Activated naive CD8-positive, alpha-beta T cell (primary cell): ENCODE measurements at regions not wholly inside any gene's neighbourhood (a gene's known extent, or its start where the extent isn't known, plus 50 kb on each side); places are given as distances from the start of the nearest gene placed in this dataset.

Experiments
- H3K27ac Mint-ChIP-seq: one replicate; pipeline ENCODE4 v1.8.0; 2021; ENCODE audit warnings: mixed read lengths
- H3K27me3 Mint-ChIP-seq: one replicate; pipeline ENCODE4 v1.8.0; 2021; ENCODE audit warnings: mixed read lengths
- H3K36me3 Mint-ChIP-seq: one replicate; pipeline ENCODE4 v1.8.0; 2021; ENCODE audit warnings: mixed read lengths
- H3K4me1 Mint-ChIP-seq: one replicate; pipeline ENCODE4 v1.8.0; 2021; ENCODE audit warnings: low read depth, mixed read lengths
- H3K4me3 Mint-ChIP-seq: one replicate; pipeline ENCODE4 v1.8.0; 2021; ENCODE audit warnings: mild to moderate bottlenecking, mixed read lengths
- H3K9me3 Mint-ChIP-seq: one replicate; pipeline ENCODE4 v1.8.0; 2021; ENCODE audit warnings: low read depth, mixed read lengths

DNA sequence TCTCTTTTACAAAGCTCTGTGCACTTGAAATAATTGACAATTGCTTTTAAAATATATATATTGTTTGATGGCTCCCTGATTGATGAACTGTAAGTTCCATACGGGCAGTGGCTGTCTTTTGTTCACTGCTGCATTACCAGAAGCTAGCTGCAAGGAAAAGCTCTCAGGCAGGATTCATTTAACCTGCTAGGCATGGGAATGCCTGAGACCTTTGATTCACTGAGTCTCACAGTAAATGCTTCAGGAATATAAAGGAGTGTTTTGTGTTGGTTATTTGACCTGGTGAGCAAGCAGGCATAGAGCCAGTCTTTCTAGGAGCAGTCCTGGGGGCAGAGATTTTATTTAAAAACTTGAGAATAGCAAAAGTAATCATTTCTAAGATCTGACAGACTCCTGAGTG is 193.2 kb upstream of the ITGA4 start:
- H3K4me3 Mint-ChIP-seq = no peak overlapping the region
- peaks cover 49% of the 10 kb centered on the region for H3K4me1 Mint-ChIP-seq

DNA sequence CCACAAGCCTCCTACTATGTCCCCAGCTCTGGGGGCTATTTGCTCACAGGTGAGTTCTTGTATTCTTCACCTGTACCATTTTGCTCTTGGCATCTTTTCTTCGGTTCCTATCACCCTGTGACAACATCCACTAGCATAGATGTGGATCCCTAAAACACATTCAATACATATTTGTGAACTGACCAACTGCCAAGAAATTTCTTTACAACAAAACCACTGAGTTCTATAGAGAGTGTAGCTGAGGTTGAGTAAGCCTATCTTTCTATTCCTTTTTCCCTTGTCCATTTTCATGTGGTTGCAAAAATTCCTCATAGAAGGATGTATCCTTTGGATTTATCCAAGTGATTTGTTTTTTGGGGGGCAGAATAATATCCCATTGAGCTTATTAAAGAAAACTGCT is 192.7 kb upstream of the ITGA4 start:
- Mint-ChIP-seq H3K27ac (no peak overlapping the region), H3K4me1 (peaks cover 48% of the 10 kb centered on the region), H3K4me3 (no peak overlapping the region), H3K36me3 (peaks cover 20% of the 10 kb centered on the region), H3K9me3 (no peaks in the 10 kb centered on the region), H3K27me3 (no peaks in the 10 kb centered on the region)

More for the DNA sequence above, 193.2 kb upstream of the ITGA4 start:
- Mint-ChIP-seq H3K9me3 (no peaks in the 10 kb centered on the region), H3K27ac (no peak overlapping the region), H3K27me3 (no peaks in the 10 kb centered on the region), H3K36me3 (peaks cover 17% of the 10 kb centered on the region)

DNA sequence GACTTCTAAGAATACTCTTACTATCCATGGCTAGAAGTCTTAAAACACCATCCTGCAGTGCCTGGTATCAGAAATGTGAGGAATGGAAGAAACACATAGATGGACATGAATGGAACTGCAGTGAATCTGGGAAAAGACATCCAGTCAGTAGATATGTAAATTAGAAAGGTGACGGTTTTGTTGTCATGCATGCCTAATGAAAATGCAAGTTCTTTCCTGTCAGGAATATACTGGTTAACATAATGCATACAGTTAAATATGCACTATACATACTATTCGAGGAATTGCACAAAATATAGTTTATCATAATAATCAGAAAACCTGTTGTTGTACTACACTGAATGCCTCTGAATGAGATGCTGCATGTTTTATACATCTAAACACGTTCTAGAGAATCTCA is 190.6 kb upstream of the ITGA4 start:
- H3K9me3 Mint-ChIP-seq = no peaks in the 10 kb centered on the region
- H3K27me3 Mint-ChIP-seq = no peaks in the 10 kb centered on the region
- no peak overlapping the region for H3K27ac Mint-ChIP-seq
- H3K4me3 Mint-ChIP-seq = no peak overlapping the region
- H3K36me3 Mint-ChIP-seq = peaks cover 20% of the 10 kb centered on the region
- peaks cover 34% of the 10 kb centered on the region for H3K4me1 Mint-ChIP-seq

DNA sequence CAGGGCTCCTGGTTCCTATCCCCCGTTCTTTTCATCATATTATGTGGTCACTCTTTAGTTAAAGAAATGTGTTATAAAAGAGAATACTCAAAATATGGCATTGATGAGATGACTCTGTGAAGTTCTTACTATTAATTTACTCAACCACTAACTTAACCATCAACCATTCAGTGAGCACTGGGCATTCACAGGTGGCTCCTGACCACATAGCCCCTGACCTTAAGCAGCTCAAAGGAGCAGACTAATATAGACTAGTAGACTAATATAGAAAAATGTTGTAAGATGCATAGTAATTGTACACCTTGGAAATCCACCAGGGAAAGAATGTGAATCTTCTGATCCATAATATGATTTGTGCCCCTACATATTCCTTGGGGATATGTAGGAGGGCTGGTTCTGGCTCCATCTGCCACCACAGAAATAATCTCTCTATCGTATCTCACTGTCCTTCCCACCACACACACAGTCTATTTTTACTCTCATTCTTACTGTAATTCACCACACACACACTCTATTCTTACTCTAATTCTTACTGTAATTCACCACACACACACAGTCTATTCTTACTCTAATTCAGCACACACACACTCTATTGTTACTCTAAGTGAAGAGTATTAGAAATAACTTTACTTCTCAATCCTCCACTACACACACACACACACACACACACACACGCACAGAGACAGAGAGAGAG is 188.9 kb upstream of the ITGA4 start:
- H3K9me3 Mint-ChIP-seq = no peaks in the 10 kb centered on the region
- no peak overlapping the region for H3K27ac Mint-ChIP-seq
- peaks cover 17% of the 10 kb centered on the region for H3K36me3 Mint-ChIP-seq
- H3K4me3 Mint-ChIP-seq = no peak overlapping the region
- peaks cover 21% of the 10 kb centered on the region for H3K4me1 Mint-ChIP-seq
- H3K27me3 Mint-ChIP-seq = no peaks in the 10 kb centered on the region

DNA sequence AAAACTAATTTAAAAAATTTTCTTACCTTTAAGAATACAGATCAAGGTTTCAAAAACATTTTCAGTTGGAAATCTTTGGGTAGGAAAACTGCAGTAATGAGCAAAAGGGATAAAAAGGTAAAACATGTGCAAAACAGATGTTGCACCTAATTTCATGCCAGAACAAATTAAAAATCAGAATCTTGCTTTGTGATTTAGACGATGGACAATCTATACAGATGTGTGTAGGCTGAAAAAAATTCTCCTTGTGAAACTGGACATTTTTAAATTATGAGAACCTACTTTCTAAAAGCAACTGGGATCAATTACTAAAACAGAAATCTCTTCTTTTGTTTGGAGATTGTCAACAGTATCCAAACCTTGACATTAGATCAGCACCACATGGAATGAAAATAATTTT is 183.2 kb upstream of the ITGA4 start:
- no peaks in the 10 kb centered on the region for H3K27me3 Mint-ChIP-seq
- peaks cover 5% of the 10 kb centered on the region for H3K36me3 Mint-ChIP-seq
- no peak overlapping the region for H3K27ac Mint-ChIP-seq
- no peak overlapping the region for H3K4me3 Mint-ChIP-seq
- H3K9me3 Mint-ChIP-seq = no peaks in the 10 kb centered on the region
- H3K4me1 Mint-ChIP-seq = peaks cover 32% of the 10 kb centered on the region

DNA sequence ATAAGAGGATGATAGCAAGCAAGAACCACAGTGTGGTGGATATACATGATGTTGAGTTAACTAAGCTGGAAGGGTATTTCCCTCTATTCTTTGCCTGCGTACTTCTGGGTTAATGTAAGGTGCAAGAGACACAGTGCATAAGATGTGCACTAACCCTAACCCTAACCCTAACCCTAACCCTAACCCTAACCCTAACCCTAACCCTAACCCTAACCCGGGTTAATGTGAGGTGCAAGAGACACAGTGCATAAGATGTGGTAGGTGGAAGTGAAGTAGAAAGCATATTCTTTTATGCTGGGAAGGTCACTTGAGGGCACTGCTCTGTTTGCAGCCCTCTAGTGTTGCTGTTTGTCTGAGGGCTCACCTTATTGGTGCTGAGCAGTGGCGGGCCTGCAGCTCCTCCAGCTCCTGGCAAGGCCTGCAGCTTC is 181.5 kb upstream of the ITGA4 start:
- Mint-ChIP-seq H3K9me3 (no peaks in the 10 kb centered on the region), H3K27me3 (no peaks in the 10 kb centered on the region), H3K4me3 (no peak overlapping the region), H3K27ac (peak overlapping the region; percentile 78), H3K36me3 (peaks cover 2% of the 10 kb centered on the region), H3K4me1 (peaks cover 41% of the 10 kb centered on the region)

DNA sequence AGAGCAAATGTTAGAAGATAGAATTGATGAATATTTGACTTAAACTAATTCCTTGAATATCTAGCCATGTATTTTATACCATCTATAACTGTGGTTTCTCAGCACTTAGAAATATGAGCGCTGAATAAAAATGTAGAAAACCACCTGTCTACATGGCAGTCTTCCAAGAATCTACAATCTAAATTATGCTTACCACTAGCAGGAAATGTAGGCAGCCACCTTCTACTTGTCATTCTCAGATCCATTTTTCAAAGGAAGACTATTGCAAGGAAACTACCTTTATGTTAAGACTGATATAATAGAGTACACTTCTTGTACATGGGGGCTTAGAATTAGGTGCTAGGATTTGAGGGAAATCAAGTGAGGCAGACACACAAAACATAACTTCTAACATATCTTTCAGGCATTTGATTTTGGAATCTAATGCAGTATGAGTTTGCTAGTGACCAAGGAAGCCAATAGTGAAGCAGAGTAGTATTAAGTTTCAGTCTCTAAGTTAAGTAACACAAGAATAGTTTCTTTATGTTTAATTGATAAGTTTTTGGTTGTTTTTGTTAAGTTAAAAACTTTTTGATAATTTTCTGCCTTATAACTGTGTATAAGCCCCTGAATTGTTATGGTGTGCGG is 175.9 kb upstream of the ITGA4 start:
- H3K9me3 Mint-ChIP-seq = no peaks in the 10 kb centered on the region
- H3K36me3 Mint-ChIP-seq = peaks cover 2% of the 10 kb centered on the region
- peak overlapping the region; percentile 38 for H3K4me3 Mint-ChIP-seq
- peak overlapping the region; percentile 88 for H3K27ac Mint-ChIP-seq
- H3K4me1 Mint-ChIP-seq = peaks cover 50% of the 10 kb centered on the region
- H3K27me3 Mint-ChIP-seq = no peaks in the 10 kb centered on the region

DNA sequence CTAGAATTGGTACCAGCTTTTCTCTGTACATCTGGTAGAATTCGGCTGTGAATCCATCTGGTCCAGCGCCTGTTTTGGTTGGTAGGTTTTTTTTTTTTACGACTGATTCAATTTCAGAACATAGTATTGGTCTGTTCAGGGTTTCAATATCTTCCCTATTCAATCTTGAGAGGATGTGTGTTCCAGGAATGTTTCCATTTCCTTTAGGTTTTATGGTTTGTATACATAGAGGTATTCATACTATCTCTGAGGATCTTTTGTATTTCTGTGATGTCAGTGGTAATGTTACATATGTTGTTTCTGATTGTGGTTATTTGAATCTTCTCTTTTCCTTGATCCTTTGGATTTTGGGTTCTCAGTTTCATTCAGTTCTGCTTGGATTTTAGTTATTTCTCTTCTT is 172.1 kb upstream of the ITGA4 start:
- Mint-ChIP-seq H3K4me1 (peaks cover 53% of the 10 kb centered on the region), H3K9me3 (no peaks in the 10 kb centered on the region), H3K27ac (peak overlapping the region; percentile 18), H3K4me3 (no peak overlapping the region), H3K27me3 (no peaks in the 10 kb centered on the region), H3K36me3 (peaks cover 5% of the 10 kb centered on the region)

DNA sequence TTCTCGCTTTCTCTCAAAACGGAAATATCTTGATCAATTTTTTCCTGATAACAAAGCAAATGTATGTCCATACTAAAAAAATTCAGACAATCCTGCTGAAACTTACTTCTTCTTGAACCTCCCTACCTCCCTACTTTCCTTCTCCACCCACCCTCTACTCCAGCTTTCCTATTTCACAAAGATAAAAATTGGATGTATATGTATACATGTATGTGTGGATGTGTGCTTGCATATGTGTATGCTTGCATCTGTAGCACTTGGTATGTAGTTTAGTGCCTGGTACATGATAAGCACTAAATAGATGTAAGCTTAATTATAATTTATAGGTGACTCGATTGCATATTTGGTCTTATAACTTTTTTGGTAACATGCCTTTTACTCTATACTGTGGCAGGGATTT is 167.5 kb upstream of the ITGA4 start:
- no peak overlapping the region for H3K27ac Mint-ChIP-seq
- no peaks in the 10 kb centered on the region for H3K9me3 Mint-ChIP-seq
- no peaks in the 10 kb centered on the region for H3K27me3 Mint-ChIP-seq
- peaks cover 13% of the 10 kb centered on the region for H3K36me3 Mint-ChIP-seq
- H3K4me1 Mint-ChIP-seq = peaks cover 28% of the 10 kb centered on the region
- H3K4me3 Mint-ChIP-seq = no peak overlapping the region

DNA sequence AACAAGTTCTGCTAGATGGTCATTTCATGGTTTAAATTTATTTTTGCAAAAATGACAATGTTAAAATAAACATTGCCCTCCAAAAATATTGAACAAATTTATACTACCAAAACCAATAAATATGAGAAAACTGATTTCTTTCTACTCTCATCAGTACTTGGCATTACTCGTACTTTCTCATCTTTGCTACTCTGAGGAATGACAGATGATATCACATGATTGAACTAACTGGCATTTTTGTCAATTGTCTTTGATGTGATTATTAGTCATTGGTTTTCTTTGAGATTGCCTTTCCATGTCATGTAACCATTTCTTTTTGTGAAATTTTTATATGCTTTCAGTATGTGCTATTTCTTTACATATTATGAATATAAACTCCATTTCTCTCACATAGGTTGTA is 167.0 kb upstream of the ITGA4 start:
- H3K27ac Mint-ChIP-seq = no peak overlapping the region
- peaks cover 24% of the 10 kb centered on the region for H3K4me1 Mint-ChIP-seq
- no peak overlapping the region for H3K4me3 Mint-ChIP-seq
- H3K27me3 Mint-ChIP-seq = no peaks in the 10 kb centered on the region
- H3K9me3 Mint-ChIP-seq = no peaks in the 10 kb centered on the region
- peaks cover 13% of the 10 kb centered on the region for H3K36me3 Mint-ChIP-seq

DNA sequence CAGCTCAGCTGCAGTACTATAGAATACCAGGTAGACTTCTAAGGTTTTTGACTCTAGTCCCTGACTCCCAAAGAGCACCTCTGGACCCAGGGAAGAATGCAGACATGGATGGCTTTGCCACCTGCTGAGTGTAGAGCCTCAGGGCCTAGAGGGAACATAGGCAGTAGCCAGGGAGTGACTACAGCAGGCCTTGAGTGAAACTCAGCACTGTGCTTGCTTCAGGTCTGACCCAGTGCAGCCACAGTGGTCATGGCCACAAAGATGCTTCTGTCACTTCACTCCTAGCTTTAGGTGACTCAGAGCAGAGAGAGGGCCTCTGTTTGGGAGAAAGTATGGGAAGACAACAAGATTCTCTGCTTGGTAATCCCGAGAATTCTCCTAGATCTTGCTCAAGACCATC is 162.2 kb upstream of the ITGA4 start:
- peaks cover 15% of the 10 kb centered on the region for H3K4me1 Mint-ChIP-seq
- no peak overlapping the region for H3K4me3 Mint-ChIP-seq
- H3K27me3 Mint-ChIP-seq = no peaks in the 10 kb centered on the region
- peaks cover 26% of the 10 kb centered on the region for H3K9me3 Mint-ChIP-seq
- peaks cover 40% of the 10 kb centered on the region for H3K36me3 Mint-ChIP-seq
- H3K27ac Mint-ChIP-seq = no peak overlapping the region

DNA sequence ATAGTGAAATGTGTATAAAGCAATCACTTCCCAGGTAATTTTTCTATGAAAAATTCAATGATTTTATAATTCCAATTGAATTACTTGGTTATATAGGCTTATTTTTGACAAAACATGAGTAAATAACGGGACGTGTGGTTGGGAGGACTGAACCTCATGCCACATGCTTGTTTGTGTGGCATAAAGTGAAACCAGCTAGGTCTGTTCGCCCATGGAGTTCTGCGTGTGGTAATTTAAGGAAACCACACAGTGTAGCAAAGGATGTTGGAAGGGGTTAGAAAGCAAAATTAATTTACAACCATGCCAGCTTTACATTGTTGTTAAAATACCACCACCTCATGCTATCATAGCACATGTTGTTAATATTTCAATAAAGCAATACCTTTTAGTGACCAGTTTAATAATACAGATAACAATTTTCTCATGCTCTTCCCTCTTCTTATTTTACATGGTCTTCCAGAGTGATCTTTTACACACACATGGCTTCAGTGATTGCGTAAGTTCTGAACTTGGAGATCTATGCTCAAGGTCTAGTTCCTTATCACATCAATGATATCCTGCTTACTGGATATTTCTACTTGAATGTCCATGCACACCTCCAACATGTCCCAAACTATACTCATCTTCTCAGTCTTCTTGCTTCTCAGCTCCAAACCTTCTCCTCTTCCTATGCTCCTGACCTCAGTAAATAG is 156.4 kb upstream of the ITGA4 start:
- peak overlapping the region; percentile 90 for H3K27ac Mint-ChIP-seq
- H3K4me1 Mint-ChIP-seq = peaks cover 54% of the 10 kb centered on the region
- H3K27me3 Mint-ChIP-seq = no peaks in the 10 kb centered on the region
- peak overlapping the region; percentile 59 for H3K4me3 Mint-ChIP-seq
- peaks cover 28% of the 10 kb centered on the region for H3K36me3 Mint-ChIP-seq
- H3K9me3 Mint-ChIP-seq = peaks cover 22% of the 10 kb centered on the region

DNA sequence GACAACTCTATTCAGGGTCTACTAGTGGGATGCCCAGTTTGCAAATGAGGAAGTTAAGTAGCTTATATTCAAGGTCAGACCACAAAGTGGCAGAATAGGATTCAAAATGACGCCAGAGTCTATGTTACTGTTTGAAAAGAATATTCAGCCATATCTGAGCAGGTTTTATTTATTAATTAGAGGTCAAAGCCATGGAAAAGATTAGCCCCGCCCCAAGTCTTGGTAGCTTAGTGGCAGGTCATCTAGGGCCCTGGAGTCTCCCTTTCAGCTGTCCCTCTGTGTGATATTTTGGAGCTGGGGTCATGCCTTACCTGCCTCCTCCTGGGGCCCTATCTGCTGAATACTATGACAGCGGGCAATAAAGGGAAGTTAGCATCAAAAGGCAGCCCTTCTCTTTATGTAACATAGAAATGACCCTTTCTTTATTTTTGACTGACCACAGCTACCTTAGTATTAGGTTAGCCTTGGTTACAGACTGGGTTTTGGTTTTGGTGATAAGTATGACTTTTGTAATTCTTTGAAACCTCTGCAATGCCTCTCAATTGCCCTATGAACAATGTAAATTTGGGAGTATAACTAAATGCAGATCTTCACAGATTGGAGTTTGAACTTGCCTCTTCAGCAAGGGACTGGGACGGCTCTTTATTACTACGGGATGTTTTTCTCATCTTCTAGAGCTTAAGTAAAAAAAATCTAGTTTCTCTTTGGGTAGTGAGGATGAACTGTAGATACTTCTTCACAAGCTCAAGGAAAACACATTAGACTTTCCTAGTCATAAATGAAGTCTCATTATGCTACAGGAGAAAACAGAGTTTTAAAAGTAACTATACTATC is 153.0 kb upstream of the ITGA4 start:
- no peaks in the 10 kb centered on the region for H3K9me3 Mint-ChIP-seq
- peaks cover 85% of the 10 kb centered on the region for H3K4me1 Mint-ChIP-seq
- H3K27ac Mint-ChIP-seq = peak overlapping the region; percentile 91
- H3K36me3 Mint-ChIP-seq = peaks cover 5% of the 10 kb centered on the region
- no peaks in the 10 kb centered on the region for H3K27me3 Mint-ChIP-seq
- H3K4me3 Mint-ChIP-seq = peak overlapping the region; percentile 80

DNA sequence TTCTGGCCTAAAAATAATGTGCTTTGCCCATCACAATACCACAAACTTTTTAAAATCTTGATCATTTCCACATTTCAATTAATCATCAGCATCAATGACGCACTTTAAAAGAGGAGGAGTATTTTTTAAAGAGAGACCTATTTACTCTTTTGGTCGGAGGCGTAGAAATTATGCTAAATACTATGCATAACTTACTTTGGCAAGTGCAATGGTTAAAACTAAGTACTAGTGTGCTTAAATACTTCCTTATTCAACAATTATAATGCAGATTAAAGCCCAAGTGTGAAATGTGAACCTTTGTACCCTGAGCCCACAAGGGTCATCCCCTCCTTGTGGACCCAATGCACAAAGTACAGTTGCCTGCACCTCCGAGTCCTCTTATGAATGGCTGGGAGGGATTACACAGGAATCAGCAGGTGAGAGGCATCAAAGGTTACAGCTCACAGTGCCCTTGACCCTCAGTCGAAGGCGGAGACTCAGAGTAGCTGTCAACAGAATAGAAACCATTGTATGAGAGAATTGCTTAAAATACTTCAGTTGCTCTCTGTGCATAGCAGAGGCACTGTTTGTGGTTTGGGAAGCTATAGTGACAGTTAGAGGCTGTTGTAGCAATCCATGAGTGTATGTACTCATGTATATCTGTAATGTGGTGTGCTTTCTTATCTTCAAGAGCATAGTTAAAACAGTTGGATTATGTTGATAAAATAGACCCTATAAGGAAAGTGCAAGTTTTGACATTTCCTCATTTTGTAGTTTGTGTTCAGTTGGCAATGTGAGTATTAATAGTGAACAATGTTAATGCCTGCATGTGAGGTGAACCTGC is 151.7 kb upstream of the ITGA4 start:
- H3K4me1 Mint-ChIP-seq = peaks cover 85% of the 10 kb centered on the region
- H3K27me3 Mint-ChIP-seq = no peaks in the 10 kb centered on the region
- peak overlapping the region; percentile 91 for H3K27ac Mint-ChIP-seq
- H3K9me3 Mint-ChIP-seq = no peaks in the 10 kb centered on the region
- peak overlapping the region; percentile 56 for H3K4me3 Mint-ChIP-seq
- H3K36me3 Mint-ChIP-seq = no peaks in the 10 kb centered on the region
